NCI-H524 (cell line): ENCODE measurements at regions not wholly inside any gene's neighbourhood (a gene's known extent, or its start where the extent isn't known, plus 50 kb on each side); places are given as distances from the start of the nearest gene placed in this dataset.
"Not testable (repeated sequence)": the region's sequence is repeated elsewhere in the genome, so short reads cannot be mapped to it uniquely, and the experiment has no call there.

Experiments used
- DNase-seq, 2 experiments: peaks; one replicate each; lab custom pipeline; 2025; lab: John Stamatoyannopoulos, UW

GRCh38 chr13:86253497-86253896 lies 454.3 kb upstream of the SLITRK6 start:
- not testable (repeated sequence) for DNase-seq

- not testable (repeated sequence) for DNase-seq
Measured at GRCh38 chr13:86255820-86256219, 456.6 kb upstream of the SLITRK6 start.

- no peak for DNase-seq
Measured at GRCh38 chr13:86269511-86269910, 470.3 kb upstream of the SLITRK6 start.

- no peak for DNase-seq
Measured at GRCh38 chr13:86282442-86282841, 483.2 kb upstream of the SLITRK6 start.

- DNase-seq: no peak
Measured at GRCh38 chr13:86283031-86283430, 483.8 kb upstream of the SLITRK6 start.

- DNase-seq: no peak
Measured at GRCh38 chr13:86298725-86299124, 499.5 kb upstream of the SLITRK6 start.

GRCh38 chr13:86299128-86299527 lies 499.9 kb upstream of the SLITRK6 start:
- DNase-seq: no peak

- no peak for DNase-seq
Measured at GRCh38 chr13:86309881-86310280, 510.7 kb upstream of the SLITRK6 start.

GRCh38 chr13:86313421-86313820 lies 514.2 kb upstream of the SLITRK6 start:
- peak in 1 of 2 experiments; percentile 20 for DNase-seq

- DNase-seq: no peak
Measured at GRCh38 chr13:86318450-86318849, 519.2 kb upstream of the SLITRK6 start.

GRCh38 chr13:86324191-86324590 lies 525.0 kb upstream of the SLITRK6 start:
- no peak for DNase-seq

GRCh38 chr13:86355301-86355700 lies 556.1 kb upstream of the SLITRK6 start:
- DNase-seq: no peak

GRCh38 chr13:86357106-86357505 lies 557.9 kb upstream of the SLITRK6 start:
- no peak for DNase-seq

- DNase-seq: not testable (repeated sequence)
Measured at GRCh38 chr13:86363749-86364148, 564.5 kb upstream of the SLITRK6 start.

- no peak for DNase-seq
Measured at GRCh38 chr13:86368924-86369323, 569.7 kb upstream of the SLITRK6 start.

GRCh38 chr13:86377451-86377850 lies 578.2 kb upstream of the SLITRK6 start:
- no peak for DNase-seq

GRCh38 chr13:86378628-86379027 lies 579.4 kb upstream of the SLITRK6 start:
- DNase-seq: no peak

GRCh38 chr13:86383151-86383550 lies 583.9 kb upstream of the SLITRK6 start:
- peak in 1 of 2 experiments; percentile 25 for DNase-seq

- no peak for DNase-seq
Measured at GRCh38 chr13:86383561-86383960, 584.3 kb upstream of the SLITRK6 start.

GRCh38 chr13:86397635-86398034 lies 598.4 kb upstream of the SLITRK6 start:
- no peak for DNase-seq

- DNase-seq: no peak
Measured at GRCh38 chr13:86399572-86399971, 600.4 kb upstream of the SLITRK6 start.

GRCh38 chr13:86402500-86402899 lies 603.3 kb upstream of the SLITRK6 start:
- DNase-seq: no peak

- no peak for DNase-seq
Measured at GRCh38 chr13:86403181-86403580, 604.0 kb upstream of the SLITRK6 start.

- no peak for DNase-seq
Measured at GRCh38 chr13:86409466-86410241, 610.4 kb upstream of the SLITRK6 start.
